SH-SY5Y (cell line): ENCODE measurements at regions not wholly inside any gene's neighbourhood (a gene's known extent, or its start where the extent isn't known, plus 50 kb on each side); places are given as distances from the start of the nearest gene placed in this dataset.

Experiments
- GATA2 ChIP-seq: IDR thresholded peaks from 2 replicates; pipeline ENCODE4 v1.6.1; 2011; ENCODE audit warnings: mild to moderate bottlenecking, low read depth, low read length
- GATA3 ChIP-seq: IDR thresholded peaks from 2 replicates; pipeline ENCODE4 v1.6.1; 2011; ENCODE audit warnings: low read depth, mild to moderate bottlenecking, low read length, moderate library complexity

DNA sequence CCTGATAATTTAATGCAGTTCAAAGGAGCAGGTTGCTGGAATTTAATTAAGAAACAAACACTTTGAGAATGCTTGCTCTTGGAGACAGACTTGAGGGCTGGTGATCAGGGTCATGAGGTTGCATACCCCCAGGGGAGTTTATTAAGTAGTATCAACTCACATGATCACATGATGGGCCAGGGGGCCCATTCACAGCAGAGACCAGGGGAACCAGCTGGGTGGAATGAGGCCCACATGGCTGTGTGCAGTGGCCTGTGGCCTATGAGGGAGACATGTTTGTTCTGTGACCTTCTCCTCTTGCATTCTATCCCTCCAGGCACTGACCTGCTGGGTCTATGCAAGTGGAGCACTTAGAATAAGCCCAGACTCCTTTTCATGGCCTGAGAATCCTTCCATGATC, 266.6 kb upstream of the PWP1 start:
- TF ChIP-seq GATA2: no peak
- no peak for TF ChIP-seq GATA3
